GM12878 (cell line): ENCODE measurements at regions not wholly inside any gene's neighbourhood (a gene's known extent, or its start where the extent isn't known, plus 50 kb on each side); places are given as distances from the start of the nearest gene placed in this dataset.

Source experiments
- ATAC-seq: fragments of 200-7000 bp; cut with Tn5 transposase; 3 replicates; pipeline ENCODE4 v1.9.1; 2020; ENCODE audit warnings: mild to moderate bottlenecking, moderate library complexity
- BruUV-seq: library from RNA; stranded (reverse); fragments of 400-500 nt; replicated peaks from 2 replicates; lab custom pipeline; 2021; lab: Mats Ljungman, UMichigan
- CTCF ChIA-PET: fragments of 300-600 bp; sonication (Branson Sonifier 250); formaldehyde crosslinking; extraction: SDS; loops from one replicate; lab custom pipeline; 2021; ENCODE audit warnings: inconsistent platforms; lab: Yijun Ruan, JAX
- POLR2A ChIA-PET: fragments of 350-600 bp; formaldehyde crosslinking; extraction: SDS; loops from one replicate; lab custom pipeline; 2021; ENCODE audit warnings: inconsistent platforms; lab: Charles Lee
- RAD21 ChIA-PET: fragments of 300-600 bp; sonication (Branson Sonifier 250); formaldehyde crosslinking; loops from one replicate; lab custom pipeline; 2023; ENCODE audit warnings: antibody characterized with exemption; ENCODE audit not compliant: unreplicated experiment; lab: Charles Lee
- SMC1A ChIA-PET: fragments of 300-600 bp; sonication (Branson Sonifier 250); formaldehyde crosslinking; loops from one replicate; lab custom pipeline; 2023; ENCODE audit not compliant: unreplicated experiment, uncharacterized antibody; lab: Charles Lee
- DNase-seq: peaks from one replicate; pipeline ENCODE4 v3.0.0-alpha.2; 2011; ENCODE audit warnings: low read depth, low spot score
- FAIRE-seq: peaks from 3 replicates; lab custom pipeline; 2011; peaks lifted over from hg19 to GRCh38; lab: Jason Lieb, UNC
- H2AFZ ChIP-seq: 2 replicates; pipeline ENCODE4 v1.6.0; 2011; ENCODE audit warnings: low read depth, low read length, control low read depth; ENCODE audit not compliant: control insufficient read depth
- H3K27ac ChIP-seq: 2 replicates; pipeline ENCODE4 v1.5.1; 2011; ENCODE audit warnings: control low read depth; ENCODE audit not compliant: control insufficient read depth, insufficient read depth
- H3K27me3 ChIP-seq, 2 experiments: replicated peaks in 1 of 2; 2 replicates each; pipeline versions ENCODE4 v1.6.0 to v1.6.1; 2011; ENCODE audit warnings: low read length in 1 of 2; ENCODE audit not compliant: control insufficient read depth in 2 of 2, insufficient read depth in 2 of 2
- H3K36me3 ChIP-seq, 2 experiments: 2 replicates each; pipeline ENCODE4 v1.5.1; 2011; ENCODE audit warnings: low read length in 1 of 2; ENCODE audit not compliant: control insufficient read depth in 2 of 2, insufficient read depth in 2 of 2
- H3K4me1 ChIP-seq: 2 replicates; pipeline ENCODE4 v1.6.1; 2011; ENCODE audit warnings: mild to moderate bottlenecking, low read length, moderate library complexity, mixed read lengths; ENCODE audit not compliant: control insufficient read depth, insufficient read depth
- H3K4me2 ChIP-seq: 2 replicates; pipeline ENCODE4 v1.6.0; 2011; ENCODE audit warnings: control low read depth; ENCODE audit not compliant: control insufficient read depth, insufficient read depth
- H3K4me3 ChIP-seq: fragments of 200-600 bp; sonication (generic); 2 replicates; pipeline ENCODE4 v1.5.1; 2016
- H3K79me2 ChIP-seq: 2 replicates; pipeline ENCODE4 v1.6.0; 2011; ENCODE audit warnings: low read length; ENCODE audit not compliant: control insufficient read depth, insufficient read depth
- H3K9ac ChIP-seq: 2 replicates; pipeline ENCODE4 v1.8.0; 2011; ENCODE audit warnings: low read length, control low read depth, mixed read lengths; ENCODE audit not compliant: control insufficient read depth, insufficient read depth
- H3K9me3 ChIP-seq: replicated peaks from 3 replicates; pipeline ENCODE4 v1.5.1; 2011; ENCODE audit warnings: mild to moderate bottlenecking, low read length; ENCODE audit not compliant: control insufficient read depth, insufficient read depth
- H4K20me1 ChIP-seq: 2 replicates; pipeline ENCODE4 v1.6.0; 2011; ENCODE audit not compliant: control insufficient read depth, insufficient read depth
- BACH1 ChIP-seq: fragments of 450-650 bp; IDR thresholded peaks from 2 replicates; pipeline ENCODE4 v1.6.1; 2017; ENCODE audit warnings: mild to moderate bottlenecking, borderline replicate concordance
- BRCA1 ChIP-seq: IDR thresholded peaks from 2 replicates; pipeline ENCODE4 v1.6.1; 2011; ENCODE audit warnings: low read depth, low read length, improper control_type of control experiment
- FOXM1 ChIP-seq: IDR thresholded peaks from 2 replicates; pipeline ENCODE4 v1.6.1; 2012; ENCODE audit warnings: low read depth, mild to moderate bottlenecking, inconsistent platforms, low read length, moderate library complexity
- NR2F1 ChIP-seq: fragments of 450-650 bp; conservative IDR thresholded peaks from 2 replicates; pipeline ENCODE4 v1.6.1; 2017; ENCODE audit warnings: mild to moderate bottlenecking
- RAD51 ChIP-seq: fragments of 450-650 bp; IDR thresholded peaks from 2 replicates; pipeline ENCODE4 v1.6.1; 2016; ENCODE audit warnings: moderate library complexity, mild to moderate bottlenecking, inconsistent platforms
- RCOR1 ChIP-seq: conservative IDR thresholded peaks from 2 replicates; pipeline ENCODE4 v1.6.1; 2012; ENCODE audit warnings: low read depth, low read length, improper control_type of control experiment
- SP1 ChIP-seq: IDR thresholded peaks from one replicate; pipeline ENCODE4 v1.6.1; 2011; ENCODE audit warnings: low read depth, low read length
- TARDBP ChIP-seq: IDR thresholded peaks from 2 replicates; pipeline ENCODE4 v1.6.1; 2016; ENCODE audit warnings: borderline replicate concordance
- WRNIP1 ChIP-seq: IDR thresholded peaks from 2 replicates; pipeline ENCODE4 v1.6.1; 2011; ENCODE audit warnings: low read depth, low read length, improper control_type of control experiment, borderline replicate concordance
- ZNF622 ChIP-seq: fragments of 450-650 bp; IDR thresholded peaks from 2 replicates; pipeline ENCODE4 v1.6.1; 2017; ENCODE audit warnings: mild to moderate bottlenecking, inconsistent platforms
- ZSCAN29 ChIP-seq: fragments of 450-650 bp; IDR thresholded peaks from 2 replicates; pipeline ENCODE4 v1.6.1; 2017; ENCODE audit warnings: mild to moderate bottlenecking, moderate library complexity
- WGBS: methylation state at CpG from one replicate; pipeline ENCODE4 v1.1.6; 2016; ENCODE audit warnings: low lambda C conversion rate; ENCODE audit not compliant: insufficient replicate concordance, insufficient coverage; ENCODE audit errors: missing lambda C conversion rate; 5-methylcytosine and 5-hydroxymethylcytosine counted together
- in situ Hi-C: fragments of 300-500 bp; cut with MboI; formaldehyde crosslinking; loops from 9 replicates; pipeline ENCODE4 v1.14.3; 2018; ENCODE audit warnings: mixed read lengths
- intact Hi-C: fragments of 100-400 bp; cut with micrococcal nuclease; formaldehyde crosslinking; loops from one replicate; pipeline ENCODE4 v1.14.2; 2022; ENCODE audit not compliant: unreplicated experiment
- TF ChIP-seq, protein P1 (sequence below): IDR thresholded peaks from 2 replicates; pipeline ENCODE4 v1.6.1; 2011; ENCODE audit warnings: low read depth, low read length, improper control_type of control experiment, borderline replicate concordance
- TF ChIP-seq, protein P2 (sequence below): fragments of 450-650 bp; formaldehyde crosslinking; IDR thresholded peaks from 2 replicates; pipeline ENCODE4 v1.4.0; 2022; ENCODE audit warnings: mild to moderate bottlenecking, moderate library complexity
- TF ChIP-seq, protein P3 (sequence below): IDR thresholded peaks from 2 replicates; pipeline ENCODE4 v1.6.1; 2012; ENCODE audit warnings: low read depth, low read length, improper control_type of control experiment
- TF ChIP-seq, protein P4 (sequence below): fragments of 450-650 bp; IDR thresholded peaks from 2 replicates; pipeline ENCODE4 v1.6.1; 2016; ENCODE audit warnings: mild to moderate bottlenecking

DNA sequence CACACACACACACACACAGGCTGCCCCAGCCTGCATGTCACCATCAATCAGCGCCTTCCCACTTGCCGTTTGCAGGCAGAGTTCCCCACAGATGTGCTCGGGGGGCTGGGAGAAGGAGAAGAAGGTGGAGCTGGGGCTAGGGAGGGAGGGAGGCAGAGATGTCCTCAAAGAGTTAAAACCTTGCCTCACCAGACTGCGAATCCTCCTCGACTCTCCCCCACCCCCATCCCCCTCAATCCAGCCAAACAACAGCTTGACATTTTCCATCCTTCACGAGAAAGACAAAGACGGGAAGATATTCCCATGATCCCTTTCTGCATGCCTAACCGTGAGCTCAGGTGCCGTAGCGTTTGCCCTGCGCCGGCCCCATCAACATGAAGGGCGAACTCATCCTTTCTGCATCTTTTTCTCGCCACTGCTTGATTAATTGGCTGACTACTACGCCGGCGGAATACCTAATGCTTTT is 365.5 kb downstream of the MIAT start:
- Histone ChIP-seq H3K36me3 (no peaks in the 10 kb centered on the region), H3K9me3 (no peaks in the 10 kb centered on the region), H3K4me1 (no peaks in the 10 kb centered on the region), H2AFZ (no peak overlapping the region), H3K9ac (no peak overlapping the region), H3K27me3 (peaks cover 0 to 3% of the 10 kb centered on the region in 2 experiments; a peak in 1 of 4 replicates), H4K20me1 (no peaks in the 10 kb centered on the region), H3K4me3 (no peak overlapping the region), H3K4me2 (no peak overlapping the region), H3K27ac (no peak overlapping the region), H3K79me2 (no peaks in the 10 kb centered on the region)
- ChIA-PET SMC1A (no interaction called here), RAD21 (no interaction called here), POLR2A (no interaction called here), CTCF (no interaction called here)
- WGBS = 25% methylated on average over 17 of the region's 17 CpGs
- intact Hi-C loops = no loop called here
- TF ChIP-seq ZNF622 = no peak
- TF ChIP-seq RAD51 = no peak
- no peak for TF ChIP-seq WRNIP1
- TF ChIP-seq, protein P1, sequence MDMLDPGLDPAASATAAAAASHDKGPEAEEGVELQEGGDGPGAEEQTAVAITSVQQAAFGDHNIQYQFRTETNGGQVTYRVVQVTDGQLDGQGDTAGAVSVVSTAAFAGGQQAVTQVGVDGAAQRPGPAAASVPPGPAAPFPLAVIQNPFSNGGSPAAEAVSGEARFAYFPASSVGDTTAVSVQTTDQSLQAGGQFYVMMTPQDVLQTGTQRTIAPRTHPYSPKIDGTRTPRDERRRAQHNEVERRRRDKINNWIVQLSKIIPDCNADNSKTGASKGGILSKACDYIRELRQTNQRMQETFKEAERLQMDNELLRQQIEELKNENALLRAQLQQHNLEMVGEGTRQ = no peak
- no peak for TF ChIP-seq ZSCAN29
- no peak for TF ChIP-seq TARDBP
- TF ChIP-seq BRCA1 = no peak
- TF ChIP-seq BACH1 = no peak
- no peak for TF ChIP-seq RCOR1
- TF ChIP-seq FOXM1 = no peak
- no peak for TF ChIP-seq SP1
- TF ChIP-seq, protein P2, sequence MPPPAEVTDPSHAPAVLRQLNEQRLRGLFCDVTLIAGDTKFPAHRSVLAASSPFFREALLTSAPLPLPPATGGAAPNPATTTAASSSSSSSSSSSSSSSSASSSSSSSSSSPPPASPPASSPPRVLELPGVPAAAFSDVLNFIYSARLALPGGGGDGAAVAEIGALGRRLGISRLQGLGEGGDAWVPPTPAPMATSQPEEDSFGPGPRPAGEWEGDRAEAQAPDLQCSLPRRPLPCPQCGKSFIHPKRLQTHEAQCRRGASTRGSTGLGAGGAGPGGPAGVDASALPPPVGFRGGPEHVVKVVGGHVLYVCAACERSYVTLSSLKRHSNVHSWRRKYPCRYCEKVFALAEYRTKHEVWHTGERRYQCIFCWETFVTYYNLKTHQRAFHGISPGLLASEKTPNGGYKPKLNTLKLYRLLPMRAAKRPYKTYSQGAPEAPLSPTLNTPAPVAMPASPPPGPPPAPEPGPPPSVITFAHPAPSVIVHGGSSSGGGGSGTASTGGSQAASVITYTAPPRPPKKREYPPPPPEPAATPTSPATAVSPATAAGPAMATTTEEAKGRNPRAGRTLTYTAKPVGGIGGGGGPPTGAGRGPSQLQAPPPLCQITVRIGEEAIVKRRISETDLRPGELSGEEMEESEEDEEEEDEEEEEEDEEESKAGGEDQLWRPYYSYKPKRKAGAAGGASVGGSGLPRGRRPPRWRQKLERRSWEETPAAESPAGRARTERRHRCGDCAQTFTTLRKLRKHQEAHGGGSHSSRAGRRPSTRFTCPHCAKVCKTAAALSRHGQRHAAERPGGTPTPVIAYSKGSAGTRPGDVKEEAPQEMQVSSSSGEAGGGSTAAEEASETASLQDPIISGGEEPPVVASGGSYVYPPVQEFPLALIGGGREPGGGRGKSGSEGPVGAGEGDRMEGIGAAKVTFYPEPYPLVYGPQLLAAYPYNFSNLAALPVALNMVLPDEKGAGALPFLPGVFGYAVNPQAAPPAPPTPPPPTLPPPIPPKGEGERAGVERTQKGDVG (CRISPR knock-in tag) = no peak
- TF ChIP-seq, protein P3, sequence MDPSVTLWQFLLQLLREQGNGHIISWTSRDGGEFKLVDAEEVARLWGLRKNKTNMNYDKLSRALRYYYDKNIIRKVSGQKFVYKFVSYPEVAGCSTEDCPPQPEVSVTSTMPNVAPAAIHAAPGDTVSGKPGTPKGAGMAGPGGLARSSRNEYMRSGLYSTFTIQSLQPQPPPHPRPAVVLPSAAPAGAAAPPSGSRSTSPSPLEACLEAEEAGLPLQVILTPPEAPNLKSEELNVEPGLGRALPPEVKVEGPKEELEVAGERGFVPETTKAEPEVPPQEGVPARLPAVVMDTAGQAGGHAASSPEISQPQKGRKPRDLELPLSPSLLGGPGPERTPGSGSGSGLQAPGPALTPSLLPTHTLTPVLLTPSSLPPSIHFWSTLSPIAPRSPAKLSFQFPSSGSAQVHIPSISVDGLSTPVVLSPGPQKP = no peak
- TF ChIP-seq, protein P4, sequence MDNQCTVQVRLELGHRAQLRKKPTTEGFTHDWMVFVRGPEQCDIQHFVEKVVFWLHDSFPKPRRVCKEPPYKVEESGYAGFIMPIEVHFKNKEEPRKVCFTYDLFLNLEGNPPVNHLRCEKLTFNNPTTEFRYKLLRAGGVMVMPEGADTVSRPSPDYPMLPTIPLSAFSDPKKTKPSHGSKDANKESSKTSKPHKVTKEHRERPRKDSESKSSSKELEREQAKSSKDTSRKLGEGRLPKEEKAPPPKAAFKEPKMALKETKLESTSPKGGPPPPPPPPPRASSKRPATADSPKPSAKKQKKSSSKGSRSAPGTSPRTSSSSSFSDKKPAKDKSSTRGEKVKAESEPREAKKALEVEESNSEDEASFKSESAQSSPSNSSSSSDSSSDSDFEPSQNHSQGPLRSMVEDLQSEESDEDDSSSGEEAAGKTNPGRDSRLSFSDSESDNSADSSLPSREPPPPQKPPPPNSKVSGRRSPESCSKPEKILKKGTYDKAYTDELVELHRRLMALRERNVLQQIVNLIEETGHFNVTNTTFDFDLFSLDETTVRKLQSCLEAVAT = no peak
- TF ChIP-seq NR2F1 = no peak
- ATAC-seq = no peak
- no TSS peak for BruUV-seq
- no peak for FAIRE-seq
- in situ Hi-C loops = no loop called here
- no peak for DNase-seq
